NCI-H524 treated with DMSO at 0.1 percent for 48 hours (cell line): ENCODE measurements at regions not wholly inside any gene's neighbourhood (a gene's known extent, or its start where the extent isn't known, plus 50 kb on each side); places are given as distances from the start of the nearest gene placed in this dataset.
"Not testable (repeated sequence)": the region's sequence is repeated elsewhere in the genome, so short reads cannot be mapped to it uniquely, and the experiment has no call there.

Experiments used
- DNase-seq: peaks from one replicate; lab custom pipeline; 2025; lab: John Stamatoyannopoulos, UW

GRCh38 chr7:68707958-68708357 is 890.3 kb upstream of the AUTS2 start:
- no peak for DNase-seq

- DNase-seq: no peak
Observed at GRCh38 chr7:68712956-68713495, 885.2 kb upstream of the AUTS2 start.

- DNase-seq: not testable (repeated sequence)
Observed at GRCh38 chr7:68714135-68714534, 884.1 kb upstream of the AUTS2 start.

GRCh38 chr7:68715907-68716306 is 882.4 kb upstream of the AUTS2 start:
- DNase-seq: no peak

DNA sequence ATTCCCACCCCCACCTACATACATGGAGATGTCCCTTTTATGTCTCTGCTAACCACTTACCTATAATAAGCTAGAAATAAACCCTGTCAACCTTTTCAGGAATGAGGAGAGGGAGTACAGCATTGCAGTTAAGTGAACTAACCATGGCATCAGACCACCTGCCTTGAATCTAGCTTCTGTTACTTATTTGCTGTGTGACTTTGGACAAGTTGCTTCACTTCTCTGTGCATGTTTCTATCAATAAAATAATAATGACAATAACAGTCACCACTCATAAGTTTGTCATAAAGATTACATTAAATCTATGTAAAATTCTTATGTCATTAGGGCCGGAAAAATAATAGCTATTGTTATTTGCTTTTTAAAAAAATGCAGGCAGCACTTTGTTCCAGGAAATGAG is 881.1 kb upstream of the AUTS2 start:
- DNase-seq: no peak

DNA sequence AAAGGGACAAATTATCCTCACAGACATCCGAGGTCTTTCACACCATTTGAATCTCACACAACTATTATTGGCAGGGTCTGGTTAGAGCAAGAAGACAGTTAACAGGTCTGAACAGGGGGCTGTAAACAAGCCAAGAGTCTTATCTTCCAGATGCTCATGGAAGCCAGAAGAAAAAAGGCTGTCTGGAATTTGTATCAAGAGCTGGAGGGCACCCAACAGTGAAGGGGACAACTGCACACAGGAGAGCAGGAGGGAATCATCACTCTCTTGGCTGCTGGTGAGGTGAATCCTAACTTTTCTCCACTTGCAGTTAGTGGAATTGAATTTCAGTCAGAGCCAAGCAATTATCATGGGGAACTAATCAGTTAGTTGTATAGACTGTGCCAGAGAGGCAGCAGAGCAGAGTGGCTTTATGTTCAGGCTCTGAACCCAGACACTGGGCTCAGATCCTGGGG is 880.2 kb upstream of the AUTS2 start:
- no peak for DNase-seq

DNA sequence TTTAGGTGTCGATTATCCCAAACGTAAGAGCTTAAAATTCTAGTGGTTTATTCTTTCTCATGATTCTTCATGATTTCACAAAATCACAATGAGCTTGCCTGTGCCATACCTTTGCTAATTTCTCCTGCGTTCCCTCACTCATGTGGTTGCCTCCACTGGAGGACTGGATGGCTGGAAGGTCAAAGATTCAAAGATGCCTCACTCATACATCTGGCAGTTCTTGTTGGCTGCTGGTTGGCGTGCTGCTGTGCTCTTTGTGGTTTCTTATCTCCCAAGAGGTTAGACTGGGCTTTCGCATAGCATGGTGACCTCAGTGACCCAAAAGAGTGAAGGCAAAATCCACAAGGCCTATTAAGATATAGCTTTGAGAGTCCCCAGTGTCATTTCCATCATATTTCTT is 877.6 kb upstream of the AUTS2 start:
- DNase-seq: no peak

DNA sequence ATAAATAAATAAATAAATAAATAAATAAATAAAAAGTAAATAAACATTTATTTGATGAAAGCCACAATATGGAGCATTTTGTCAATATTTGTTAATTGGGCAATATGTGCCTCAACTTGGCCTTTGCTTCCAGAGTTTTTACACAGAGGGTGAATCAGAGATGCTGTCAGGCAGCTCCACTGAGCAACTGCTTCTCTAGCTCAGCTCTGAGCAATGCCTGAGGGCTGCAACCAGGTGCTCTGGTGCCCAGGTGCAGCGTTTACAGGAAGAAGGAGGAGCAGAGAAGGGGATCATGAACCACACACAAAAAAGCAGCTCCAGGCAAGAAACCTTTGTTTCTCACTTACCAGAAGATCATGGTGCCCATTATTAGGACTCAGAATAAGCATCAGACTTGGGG is 876.2 kb upstream of the AUTS2 start:
- no peak for DNase-seq

- no peak for DNase-seq
Observed at GRCh38 chr7:68724965-68725364, 873.3 kb upstream of the AUTS2 start.

- no peak for DNase-seq
Observed at GRCh38 chr7:68725843-68726785, 872.2 kb upstream of the AUTS2 start.

GRCh38 chr7:68728720-68729119 is 869.6 kb upstream of the AUTS2 start:
- not testable (repeated sequence) for DNase-seq

DNA sequence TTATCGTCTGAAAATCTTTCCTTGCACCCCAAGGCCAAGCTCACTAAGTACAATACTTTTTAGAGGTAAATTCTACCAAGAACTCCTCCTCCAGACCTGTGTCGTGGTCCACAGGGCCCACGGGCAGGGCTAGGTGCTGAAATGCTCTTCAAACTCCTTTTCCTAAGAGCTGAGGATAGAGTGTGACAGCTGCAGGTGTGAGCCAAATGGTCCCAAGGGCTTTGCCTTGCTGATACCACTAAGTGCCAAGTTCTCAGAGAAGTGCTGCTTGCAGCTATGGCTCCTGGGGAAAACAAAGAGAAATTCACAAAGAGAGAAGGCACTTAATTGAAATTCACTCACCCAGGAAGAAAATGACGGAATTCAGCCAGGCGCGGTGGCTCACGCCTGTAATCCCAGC is 868.9 kb upstream of the AUTS2 start:
- DNase-seq: peak; percentile 58

- no peak for DNase-seq
Observed at GRCh38 chr7:68730194-68730593, 868.1 kb upstream of the AUTS2 start.

GRCh38 chr7:68730964-68731363 is 867.3 kb upstream of the AUTS2 start:
- no peak for DNase-seq

GRCh38 chr7:68733219-68734153 is 864.8 kb upstream of the AUTS2 start:
- DNase-seq: no peak

GRCh38 chr7:68734431-68734830 is 863.8 kb upstream of the AUTS2 start:
- DNase-seq: no peak

DNA sequence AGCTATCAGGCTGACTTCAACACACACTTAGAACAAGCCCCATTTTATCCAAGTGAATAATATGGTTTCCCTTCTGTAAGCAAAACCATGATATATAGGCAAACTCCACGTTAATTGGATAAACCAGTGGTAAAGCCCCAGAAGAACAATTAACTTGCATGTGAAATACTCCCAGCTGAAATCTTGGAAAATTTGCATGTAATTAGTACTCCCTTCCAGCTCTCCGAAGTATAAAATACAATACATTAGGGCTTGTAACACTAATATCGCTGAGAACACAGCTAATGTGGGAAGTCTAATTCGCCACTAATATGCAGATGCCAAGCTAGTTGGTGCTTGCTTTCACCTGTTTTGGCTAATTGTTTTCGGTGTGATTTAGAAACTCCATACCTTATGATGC is 859.0 kb upstream of the AUTS2 start:
- DNase-seq: no peak

- peak; percentile 51 for DNase-seq
Observed at GRCh38 chr7:68744036-68744435, 854.2 kb upstream of the AUTS2 start.

DNA sequence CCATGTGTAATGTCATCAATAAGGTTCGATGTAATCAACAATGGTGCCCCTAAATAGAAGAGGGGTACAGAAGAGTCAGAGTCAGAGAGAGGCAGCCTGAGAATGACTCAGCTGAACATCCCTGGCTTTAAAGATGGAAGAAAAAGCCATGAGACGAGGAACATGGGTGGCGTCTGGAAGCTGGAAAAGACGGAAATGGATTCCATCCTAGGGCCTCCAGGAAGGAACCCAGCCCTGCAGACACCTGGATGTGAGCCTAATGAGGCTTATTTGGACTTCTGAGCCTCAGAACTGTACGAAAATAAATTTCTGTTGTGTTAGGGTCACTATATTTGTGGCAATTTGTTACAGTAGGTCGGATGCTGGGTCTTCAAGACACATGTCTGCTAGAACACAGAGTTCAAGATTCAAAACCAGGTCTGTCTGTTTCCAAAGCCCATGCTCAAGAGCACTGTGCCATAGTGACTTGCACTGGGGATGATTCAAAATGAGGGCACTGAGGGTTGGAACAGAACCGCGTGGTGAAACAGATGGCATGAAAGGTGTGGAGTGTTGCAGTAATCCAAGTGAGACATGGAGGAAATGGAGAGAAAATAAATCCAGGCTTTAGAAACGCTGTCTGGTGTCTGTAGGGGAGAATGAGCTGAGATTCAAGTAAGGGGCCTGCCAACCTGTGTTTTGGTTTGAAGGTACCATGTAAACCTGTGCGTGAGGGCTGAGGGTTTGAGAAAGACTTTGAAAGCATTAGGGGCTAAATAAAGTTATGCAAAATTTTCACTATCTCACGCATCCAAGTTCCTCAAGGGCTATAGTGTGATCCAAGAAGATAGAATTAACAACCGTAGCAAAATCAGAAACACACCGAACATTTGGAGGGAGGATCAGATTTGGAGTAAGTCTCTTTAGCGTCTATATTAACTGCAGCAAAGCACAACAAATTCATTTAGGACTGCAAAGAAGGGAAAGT is 849.1 kb upstream of the AUTS2 start:
- DNase-seq: peak; percentile 79

DNA sequence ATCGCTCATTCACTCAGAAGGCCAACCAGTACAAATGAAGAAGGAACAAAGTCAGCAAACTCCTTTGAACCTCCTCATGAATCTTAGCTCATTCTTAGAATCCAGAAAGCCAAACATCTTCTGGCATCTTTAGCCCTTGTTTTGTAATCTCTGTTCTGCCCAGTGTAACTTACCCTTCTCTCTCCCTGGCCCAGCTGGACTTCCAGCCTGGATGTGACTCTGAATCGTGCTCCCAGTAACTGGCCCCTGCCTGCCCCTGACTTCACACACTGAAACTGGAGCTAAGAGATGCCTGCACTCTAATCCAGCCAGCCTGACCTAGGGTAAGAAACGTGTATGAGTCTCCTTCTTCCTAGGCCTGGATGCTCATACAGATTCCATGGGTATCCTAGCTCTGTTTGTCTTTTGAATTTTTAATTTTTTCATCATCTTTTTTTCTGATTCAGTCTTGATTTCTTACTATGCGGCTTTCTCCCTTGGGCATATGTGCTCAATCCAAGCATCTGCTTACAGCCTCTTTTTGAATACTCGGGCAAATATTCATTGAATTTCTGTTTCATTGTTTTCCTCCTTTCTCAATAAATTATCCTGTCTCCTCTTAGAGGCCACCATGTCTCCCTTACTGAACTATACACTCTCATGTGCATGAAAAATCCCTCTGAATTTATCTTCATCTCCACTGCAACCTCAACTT is 845.6 kb upstream of the AUTS2 start:
- no peak for DNase-seq

GRCh38 chr7:68754414-68754813 is 843.9 kb upstream of the AUTS2 start:
- no peak for DNase-seq
